GM12875 (cell line): ENCODE measurements at regions not wholly inside any gene's neighbourhood (a gene's known extent, or its start where the extent isn't known, plus 50 kb on each side); places are given as distances from the start of the nearest gene placed in this dataset.

Source experiments
- H3K4me3 ChIP-seq: one replicate; pipeline ENCODE4 v1.5.1; 2011; ENCODE audit warnings: low read depth, low read length, control low read depth
- CTCF ChIP-seq: IDR thresholded peaks from 2 replicates; pipeline ENCODE4 v1.5.1; 2011; ENCODE audit warnings: low read depth, mild to moderate bottlenecking, control low read depth, inconsistent platforms, low read length, moderate library complexity, borderline replicate concordance; ENCODE audit not compliant: insufficient read depth

GRCh38 chr19:31568724-31569123 lies 219.5 kb upstream of the TSHZ3 start:
- TF ChIP-seq CTCF: no peak
- H3K4me3 ChIP-seq: no peak overlapping the region

GRCh38 chr19:31570718-31571117 lies 221.5 kb upstream of the TSHZ3 start:
- no peak for TF ChIP-seq CTCF

GRCh38 chr19:31572102-31572975 lies 223.1 kb upstream of the TSHZ3 start:
- no peak overlapping the region for H3K4me3 ChIP-seq
- TF ChIP-seq CTCF: no peak

More at GRCh38 chr19:31570718-31571117, 221.5 kb upstream of the TSHZ3 start:
- H3K4me3 ChIP-seq: no peak overlapping the region

GRCh38 chr19:31572976-31573298 lies 223.7 kb upstream of the TSHZ3 start:
- no peak for TF ChIP-seq CTCF
- H3K4me3 ChIP-seq: no peak overlapping the region

- TF ChIP-seq CTCF: no peak
- no peak overlapping the region for H3K4me3 ChIP-seq
These were observed 225.2 kb upstream of the TSHZ3 start for GRCh38 chr19:31574251-31574973.

GRCh38 chr19:31575846-31576335 lies 226.7 kb upstream of the TSHZ3 start:
- H3K4me3 ChIP-seq: no peak overlapping the region
- TF ChIP-seq CTCF: no peak

- no peak for TF ChIP-seq CTCF
These were observed 229.1 kb upstream of the TSHZ3 start for GRCh38 chr19:31578326-31578725.

More at GRCh38 chr19:31578326-31578725, 229.1 kb upstream of the TSHZ3 start:
- H3K4me3 ChIP-seq: no peak overlapping the region
